ENCODE measurements at regions not wholly inside any gene's neighbourhood (a gene's known extent, or its start where the extent isn't known, plus 50 kb on each side); places are given as distances from the start of the nearest gene placed in this dataset.

DNA sequence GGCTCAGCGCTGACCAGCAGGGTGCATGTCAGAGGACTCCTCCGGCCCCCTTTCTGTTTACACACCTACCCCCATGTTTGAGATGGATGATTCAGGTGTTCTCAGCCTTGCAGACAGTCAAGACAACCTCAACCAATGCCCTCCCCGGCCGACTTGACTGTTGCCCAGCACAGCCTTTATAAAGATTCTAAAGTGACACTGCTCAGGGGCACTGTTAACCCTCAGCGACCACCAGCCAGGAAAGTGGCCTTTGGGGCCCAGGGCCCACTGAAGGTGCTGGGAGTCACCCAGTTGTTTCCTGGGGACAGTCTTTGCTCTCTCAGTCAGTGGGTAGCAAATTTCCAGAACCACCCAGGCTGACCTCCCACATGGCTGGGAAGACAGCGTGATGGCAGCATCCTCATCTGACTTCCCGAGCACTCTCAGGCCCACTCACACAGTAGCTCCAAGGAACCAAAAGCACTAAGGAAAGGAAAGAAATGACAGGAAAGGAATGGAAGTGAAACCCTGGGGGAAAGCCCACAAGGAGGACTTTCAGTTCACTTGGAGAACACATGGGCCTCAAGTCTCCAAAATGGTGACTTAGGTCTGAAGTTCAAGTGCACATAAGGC is 128.4 kb downstream of the ASB7 start:
- CTCF ChIA-PET, result no interaction called here
- H4K20me1 ChIP-seq (ENCODE audit: control insufficient read depth, insufficient read depth, low read length, poor library complexity, severe bottlenecking), result no peaks in the 10 kb centered on the region
- POLR2A ChIA-PET, result no interaction called here
- intact Hi-C loops (cut with micrococcal nuclease), result no loop called here
- no peak overlapping the region for H3K27ac ChIP-seq (ENCODE audit: low read length in 2 of 2)
- DNase-seq (no peak), ATAC-seq (ENCODE audit: low read depth) (no peak)
- peaks cover 8% of the 10 kb centered on the region for H3K27me3 Mint-ChIP-seq
- no peaks in the 10 kb centered on the region for H3K79me2 ChIP-seq (ENCODE audit: control insufficient read depth, insufficient read depth, low read length)
- H3K4me3 ChIP-seq (ENCODE audit: control extremely low read depth in 1 of 5, extremely low read depth in 1 of 5, insufficient read depth in 1 of 5, low read depth in 2 of 5, low read length in 4 of 5), result no peak overlapping the region
- TF ChIP-seq EZH2 (IDR thresholded peaks at IDR 0.05; ENCODE audit: borderline replicate concordance, insufficient read depth, low read depth, low read length, poor library complexity, severe bottlenecking), result no peak
- TF ChIP-seq CTCF (IDR thresholded peaks at IDR 0.05), result no peak
- no peak overlapping the region for H3K27ac Mint-ChIP-seq
- WGBS (ENCODE audit: insufficient coverage), result 100% methylated on average over 4 of the region's 7 CpGs
- H3K4me2 ChIP-seq (replicated peaks; ENCODE audit: low read depth, low read length, poor library complexity, severe bottlenecking), result no peak overlapping the region
- no peak overlapping the region for H3K4me3 Mint-ChIP-seq
- H3K9me3 ChIP-seq (ENCODE audit: control extremely low read depth in 1 of 3, control insufficient read depth in 2 of 3, insufficient read depth in 1 of 3, low read length in 2 of 3), result peaks cover 0 to 6% (median 1%) of the 10 kb centered on the region in 3 donors
- H3K9me3 Mint-ChIP-seq (ENCODE audit: insufficient read depth), result peaks cover 2% of the 10 kb centered on the region
- no peaks in the 10 kb centered on the region for H3K27me3 ChIP-seq (replicated peaks in 1 of 4; ENCODE audit: control extremely low read depth in 1 of 4, control insufficient read depth in 3 of 4, insufficient read depth in 4 of 4, low read length in 3 of 4)
- H3K36me3 ChIP-seq (replicated peaks in 1 of 2; ENCODE audit: control extremely low read depth in 1 of 2, control insufficient read depth in 1 of 2, extremely low read depth in 1 of 2, insufficient read depth in 2 of 2, low read length in 1 of 2), result no peaks in the 10 kb centered on the region
- H3K4me1 ChIP-seq (ENCODE audit: control insufficient read depth in 2 of 2, insufficient read depth in 2 of 2, low read length in 2 of 2), result no peaks in the 10 kb centered on the region
- no peaks in the 10 kb centered on the region for H3K4me1 Mint-ChIP-seq
- H2AFZ ChIP-seq (ENCODE audit: insufficient read depth, low read depth, low read length, poor library complexity, severe bottlenecking), result no peak overlapping the region
- H3K9ac ChIP-seq (ENCODE audit: low read length), result no peak overlapping the region

DNA sequence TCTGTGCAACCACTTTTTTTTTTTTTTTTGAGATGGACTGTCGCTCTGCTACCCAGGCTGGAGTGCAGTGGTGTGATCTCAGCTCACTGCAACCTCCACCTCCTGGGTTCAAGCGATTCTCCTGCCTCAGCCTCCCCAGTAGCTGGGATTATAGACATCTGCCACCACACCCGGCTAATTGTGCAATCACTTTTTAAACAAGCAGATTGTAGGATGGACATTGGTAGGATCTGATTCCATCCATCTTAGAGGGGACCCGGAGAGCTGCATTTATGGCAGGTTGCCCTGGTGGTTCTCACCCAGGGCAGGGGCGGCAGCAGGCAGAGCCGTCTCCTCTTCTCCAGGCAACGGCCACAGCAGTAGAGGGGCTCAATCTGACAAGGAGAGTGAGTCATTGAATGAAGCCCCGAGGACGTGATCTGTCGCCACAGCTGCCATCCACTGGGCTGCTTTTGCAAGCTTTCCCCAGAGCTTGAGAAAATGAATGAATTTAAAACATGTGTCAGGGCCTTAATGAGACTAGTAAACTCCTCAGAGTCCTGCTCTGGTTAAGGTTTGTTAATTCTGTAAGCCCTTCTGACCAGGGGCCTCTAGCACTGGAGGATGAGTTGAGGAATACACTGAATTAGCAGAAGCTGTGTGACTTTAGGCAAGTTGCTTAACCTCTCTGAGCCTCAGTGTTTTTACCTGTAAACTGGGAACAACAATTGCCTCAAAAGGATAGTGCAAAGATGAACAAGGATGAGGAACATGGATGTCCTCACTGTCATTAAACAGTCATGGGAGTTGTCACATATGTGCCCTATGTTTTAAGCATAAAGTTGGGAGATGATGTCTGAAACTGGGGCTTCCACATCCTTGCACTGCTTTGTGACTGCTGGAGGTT is 129.1 kb downstream of the ASB7 start:
- no peak for TF ChIP-seq EZH2 (IDR thresholded peaks at IDR 0.05; ENCODE audit: borderline replicate concordance, insufficient read depth, low read depth, low read length, poor library complexity, severe bottlenecking)
- TF ChIP-seq CTCF (IDR thresholded peaks at IDR 0.05), result no peak
- Histone ChIP-seq H4K20me1 (ENCODE audit: control insufficient read depth, insufficient read depth, low read length, poor library complexity, severe bottlenecking) (no peaks in the 10 kb centered on the region), H3K79me2 (ENCODE audit: control insufficient read depth, insufficient read depth, low read length) (no peaks in the 10 kb centered on the region), H3K27me3 (replicated peaks in 1 of 4; ENCODE audit: control extremely low read depth in 1 of 4, control insufficient read depth in 3 of 4, insufficient read depth in 4 of 4, low read length in 3 of 4) (no peaks in the 10 kb centered on the region), H3K36me3 (replicated peaks in 1 of 2; ENCODE audit: control extremely low read depth in 1 of 2, control insufficient read depth in 1 of 2, extremely low read depth in 1 of 2, insufficient read depth in 2 of 2, low read length in 1 of 2) (no peaks in the 10 kb centered on the region), H2AFZ (ENCODE audit: insufficient read depth, low read depth, low read length, poor library complexity, severe bottlenecking) (no peak overlapping the region), H3K4me3 (ENCODE audit: control extremely low read depth in 1 of 5, extremely low read depth in 1 of 5, insufficient read depth in 1 of 5, low read depth in 2 of 5, low read length in 4 of 5) (no peak overlapping the region), H3K27ac (ENCODE audit: low read length in 2 of 2) (no peak overlapping the region), H3K4me1 (ENCODE audit: control insufficient read depth in 2 of 2, insufficient read depth in 2 of 2, low read length in 2 of 2) (no peaks in the 10 kb centered on the region), H3K9me3 (ENCODE audit: control extremely low read depth in 1 of 3, control insufficient read depth in 2 of 3, insufficient read depth in 1 of 3, low read length in 2 of 3) (peaks cover 0 to 6% (median 1%) of the 10 kb centered on the region in 3 donors), H3K9ac (ENCODE audit: low read length) (no peak overlapping the region), H3K4me2 (replicated peaks; ENCODE audit: low read depth, low read length, poor library complexity, severe bottlenecking) (no peak overlapping the region)
- peaks cover 8% of the 10 kb centered on the region for H3K27me3 Mint-ChIP-seq
- ATAC-seq (ENCODE audit: low read depth) (no peak), DNase-seq (no peak)
- WGBS (ENCODE audit: insufficient coverage), result 92% methylated on average over 7 of the region's 10 CpGs
- no peak overlapping the region for H3K27ac Mint-ChIP-seq
- H3K4me3 Mint-ChIP-seq, result no peak overlapping the region
- intact Hi-C loops (cut with micrococcal nuclease), result no loop called here
- H3K4me1 Mint-ChIP-seq, result no peaks in the 10 kb centered on the region
- ChIA-PET CTCF (no interaction called here), POLR2A (no interaction called here)
- H3K9me3 Mint-ChIP-seq (ENCODE audit: insufficient read depth), result peaks cover 2% of the 10 kb centered on the region
